GM23338 (cell line): ENCODE measurements at regions not wholly inside any gene's neighbourhood (a gene's known extent, or its start where the extent isn't known, plus 50 kb on each side); places are given as distances from the start of the nearest gene placed in this dataset.

ENCODE experiments used
- ATAC-seq: fragments of 200-7000 bp; cut with Tn5 transposase; 3 replicates; pipeline ENCODE4 v1.9.1; 2020
- DNase-seq: peaks from one replicate; pipeline ENCODE4 v3.0.0-alpha.2; 2015; ENCODE audit warnings: low spot score
- H2AFZ ChIP-seq: fragments of 200-600 bp; sonication (generic); 2 replicates; pipeline ENCODE4 v1.8.0; 2016; ENCODE audit warnings: antibody characterized with exemption, mild to moderate bottlenecking, moderate library complexity
- H3F3A ChIP-seq: fragments of 200-600 bp; sonication (generic); replicated peaks from 2 replicates; pipeline ENCODE4 v1.8.0; 2017; ENCODE audit warnings: antibody characterized with exemption, mixed run types, low read depth
- H3K27ac ChIP-seq: fragments of 200-600 bp; sonication (generic); 2 replicates; pipeline ENCODE4 v1.6.1; 2016; ENCODE audit warnings: low read depth
- H3K27me3 ChIP-seq: fragments of 200-600 bp; sonication (generic); 2 replicates; pipeline ENCODE4 v1.8.0; 2016; ENCODE audit warnings: mild to moderate bottlenecking, mixed run types, moderate library complexity; ENCODE audit not compliant: insufficient read depth
- H3K36me3 ChIP-seq: fragments of 200-600 bp; sonication (generic); 2 replicates; pipeline ENCODE4 v1.8.0; 2016; ENCODE audit warnings: mild to moderate bottlenecking; ENCODE audit not compliant: insufficient read depth
- H3K4me1 ChIP-seq: fragments of 200-600 bp; sonication (generic); 2 replicates; pipeline ENCODE4 v1.8.0; 2016; ENCODE audit warnings: mild to moderate bottlenecking, moderate library complexity; ENCODE audit not compliant: insufficient read depth
- H3K4me2 ChIP-seq: fragments of 200-600 bp; sonication (generic); 2 replicates; pipeline ENCODE4 v1.7.1; 2017; ENCODE audit warnings: mixed run types
- H3K4me3 ChIP-seq: fragments of 200-600 bp; sonication (generic); 2 replicates; pipeline ENCODE4 v1.6.1; 2016; ENCODE audit warnings: mixed run types
- H3K79me2 ChIP-seq: fragments of 200-600 bp; sonication (generic); replicated peaks from 2 replicates; pipeline ENCODE4 v1.8.0; 2017; ENCODE audit warnings: mild to moderate bottlenecking; ENCODE audit not compliant: insufficient read depth
- H3K9me2 ChIP-seq: fragments of 200-600 bp; sonication (generic); 2 replicates; pipeline ENCODE4 v1.8.0; 2017; ENCODE audit not compliant: insufficient read depth
- H4K20me1 ChIP-seq: fragments of 200-600 bp; sonication (generic); replicated peaks from 2 replicates; pipeline ENCODE4 v1.8.0; 2017; ENCODE audit warnings: mild to moderate bottlenecking; ENCODE audit not compliant: insufficient read depth
- H3K27ac Mint-ChIP-seq: 2 replicates; pipeline ENCODE4 v1.8.0; 2020; ENCODE audit warnings: inconsistent platforms, mild to moderate bottlenecking, moderate library complexity, mixed read lengths
- H3K27me3 Mint-ChIP-seq: 3 replicates; pipeline ENCODE4 v1.8.0; 2022; ENCODE audit warnings: low read depth, mild to moderate bottlenecking, moderate library complexity, mixed read lengths, inconsistent platforms; ENCODE audit not compliant: insufficient read depth, poor library complexity
- H3K36me3 Mint-ChIP-seq: 3 replicates; pipeline ENCODE4 v1.8.0; 2021; ENCODE audit warnings: low read depth, mild to moderate bottlenecking, inconsistent platforms, moderate library complexity, mixed read lengths
- H3K4me1 Mint-ChIP-seq: 3 replicates; pipeline ENCODE4 v1.8.0; 2020; ENCODE audit warnings: mild to moderate bottlenecking, inconsistent platforms, mixed read lengths
- H3K4me3 Mint-ChIP-seq: 3 replicates; pipeline ENCODE4 v1.8.0; 2021; ENCODE audit warnings: moderate library complexity, mild to moderate bottlenecking, inconsistent platforms, mixed read lengths
- H3K9me3 Mint-ChIP-seq: 3 replicates; pipeline ENCODE4 v1.8.0; 2020; ENCODE audit warnings: moderate library complexity, mild to moderate bottlenecking, inconsistent platforms, mixed read lengths
- CTCF ChIP-seq, 2 experiments: fragments of 200-600 bp in 1 of 2; sonication (generic) in 1 of 2; conservative IDR thresholded peaks; 2 replicates each; pipeline versions ENCODE4 v1.5.1 to v1.6.1; 2016 to 2017; ENCODE audit warnings: antibody characterized with exemption in 2 of 2, low read depth in 2 of 2, mild to moderate bottlenecking in 2 of 2, moderate library complexity in 1 of 2
- ETS1 ChIP-seq: IDR thresholded peaks from 2 replicates; pipeline ENCODE4 v1.6.1; 2016; ENCODE audit warnings: antibody characterized with exemption
- EZH2 ChIP-seq: fragments of 200-600 bp; sonication (generic); IDR thresholded peaks from one replicate; pipeline ENCODE4 v1.8.0; 2017; ENCODE audit warnings: antibody characterized with exemption, mild to moderate bottlenecking, low read depth; ENCODE audit not compliant: unreplicated experiment
- EZH2phosphoT487 ChIP-seq: fragments of 200-600 bp; sonication (generic); IDR thresholded peaks from one replicate; pipeline ENCODE4 v1.8.1; 2018; ENCODE audit warnings: antibody characterized with exemption; ENCODE audit not compliant: unreplicated experiment
- JUNB ChIP-seq: IDR thresholded peaks from one replicate; pipeline ENCODE4 v1.6.1; 2016; ENCODE audit warnings: antibody characterized with exemption; ENCODE audit not compliant: unreplicated experiment
- NANOG ChIP-seq: IDR thresholded peaks from 2 replicates; pipeline ENCODE4 v1.6.1; 2016; ENCODE audit warnings: antibody characterized with exemption, borderline replicate concordance
- POLR2AphosphoS5 ChIP-seq: IDR thresholded peaks from 2 replicates; pipeline ENCODE4 v1.6.1; 2016; ENCODE audit warnings: antibody characterized with exemption, low read depth
- REST ChIP-seq: IDR thresholded peaks from one replicate; pipeline ENCODE4 v1.6.1; 2018; ENCODE audit warnings: antibody characterized with exemption; ENCODE audit not compliant: unreplicated experiment
- STAT1 ChIP-seq: IDR thresholded peaks from one replicate; pipeline ENCODE4 v1.6.1; 2016; ENCODE audit warnings: antibody characterized with exemption; ENCODE audit not compliant: unreplicated experiment
- ZNF114 ChIP-seq: fragments of 250-450 bp; sonication (Bioruptor Pico); IDR thresholded peaks from 2 replicates; pipeline ENCODE4 v1.5.0; 2020; ENCODE audit warnings: mild to moderate bottlenecking, moderate library complexity
- ZNF331 ChIP-seq: fragments of 250-450 bp; sonication (Bioruptor Pico); IDR thresholded peaks from 2 replicates; pipeline ENCODE4 v1.5.0; 2020; ENCODE audit warnings: low read depth, mild to moderate bottlenecking, moderate library complexity

GRCh38 chr5:105803431-105803830 lies 1867.3 kb downstream of the EFNA5 start:
- no peaks in the 10 kb centered on the region for H4K20me1 ChIP-seq
- no peaks in the 10 kb centered on the region for H3F3A ChIP-seq
- H3K4me3 ChIP-seq, result no peak overlapping the region
- H3K9me2 ChIP-seq, result no peaks in the 10 kb centered on the region
- Mint-ChIP-seq H3K36me3 (peaks cover 28% of the 10 kb centered on the region), H3K4me1 (no peaks in the 10 kb centered on the region), H3K27ac (no peak overlapping the region), H3K27me3 (no peaks in the 10 kb centered on the region), H3K4me3 (no peak overlapping the region), H3K9me3 (peaks cover 28% of the 10 kb centered on the region)
- H2AFZ ChIP-seq, result no peak overlapping the region
- H3K36me3 ChIP-seq, result peaks cover 7% of the 10 kb centered on the region
- no peaks in the 10 kb centered on the region for H3K4me1 ChIP-seq
- H3K79me2 ChIP-seq, result no peaks in the 10 kb centered on the region
- H3K27me3 ChIP-seq, result no peaks in the 10 kb centered on the region
- no peak for TF ChIP-seq EZH2
- TF ChIP-seq EZH2phosphoT487, result no peak
- no peak for TF ChIP-seq CTCF (conservative IDR thresholded peaks at IDR 0.05; ENCODE audit: low read depth in 2 of 2)
- H3K27ac ChIP-seq, result no peak overlapping the region
- no peak for ATAC-seq
- H3K4me2 ChIP-seq, result no peak overlapping the region
- no peak for DNase-seq

GRCh38 chr5:105794578-105794977 lies 1876.2 kb downstream of the EFNA5 start:
- H3K27me3 ChIP-seq, result no peaks in the 10 kb centered on the region
- H3K27ac Mint-ChIP-seq, result no peak overlapping the region
- no peak for TF ChIP-seq EZH2
- TF ChIP-seq ZNF114, result no peak
- TF ChIP-seq JUNB, result no peak
- DNase-seq (no peak), ATAC-seq (no peak)
- no peaks in the 10 kb centered on the region for H3K79me2 ChIP-seq
- H3K4me1 ChIP-seq, result peaks cover 7% of the 10 kb centered on the region
- no peaks in the 10 kb centered on the region for H3K36me3 ChIP-seq
- H3K9me3 Mint-ChIP-seq, result no peaks in the 10 kb centered on the region
- H3K27me3 Mint-ChIP-seq, result peaks cover 2% of the 10 kb centered on the region
- no peak overlapping the region for H3K27ac ChIP-seq
- no peak overlapping the region for H3K4me2 ChIP-seq
- H4K20me1 ChIP-seq, result no peaks in the 10 kb centered on the region
- H3K4me1 Mint-ChIP-seq, result peaks cover 4% of the 10 kb centered on the region; the same call in 2 of the 3 replicates
- H3K4me3 ChIP-seq, result no peak overlapping the region
- H3K9me2 ChIP-seq, result no peaks in the 10 kb centered on the region
- H3K4me3 Mint-ChIP-seq, result no peak overlapping the region
- H2AFZ ChIP-seq, result no peak overlapping the region
- H3K36me3 Mint-ChIP-seq, result no peaks in the 10 kb centered on the region
- H3F3A ChIP-seq, result no peaks in the 10 kb centered on the region

GRCh38 chr5:105789246-105789645 lies 1881.5 kb downstream of the EFNA5 start:
- H3K9me3 Mint-ChIP-seq, result no peaks in the 10 kb centered on the region
- H2AFZ ChIP-seq, result no peak overlapping the region
- no peaks in the 10 kb centered on the region for H3K9me2 ChIP-seq
- H3K4me2 ChIP-seq, result no peak overlapping the region
- H3K27ac ChIP-seq, result no peak overlapping the region
- H3K4me3 Mint-ChIP-seq, result no peak overlapping the region
- H3K27me3 Mint-ChIP-seq, result no peaks in the 10 kb centered on the region
- no peaks in the 10 kb centered on the region for H3K79me2 ChIP-seq
- ATAC-seq (no peak), DNase-seq (no peak)
- no peaks in the 10 kb centered on the region for H3F3A ChIP-seq
- no peaks in the 10 kb centered on the region for H3K36me3 Mint-ChIP-seq
- H4K20me1 ChIP-seq, result no peaks in the 10 kb centered on the region
- H3K36me3 ChIP-seq, result no peaks in the 10 kb centered on the region
- H3K27me3 ChIP-seq, result no peaks in the 10 kb centered on the region
- H3K27ac Mint-ChIP-seq, result no peak overlapping the region
- no peaks in the 10 kb centered on the region for H3K4me1 Mint-ChIP-seq
- no peaks in the 10 kb centered on the region for H3K4me1 ChIP-seq
- TF ChIP-seq STAT1 (no peak), NANOG (no peak), JUNB (no peak), POLR2AphosphoS5 (no peak), ZNF331 (CRISPR knock-in tag) (no peak), EZH2 (no peak), EZH2phosphoT487 (no peak), ETS1 (no peak), ZNF114 (no peak), REST (no peak)
- no peak overlapping the region for H3K4me3 ChIP-seq
